GM18498 (cell line): ENCODE measurements at regions not wholly inside any gene's neighbourhood (a gene's known extent, or its start where the extent isn't known, plus 50 kb on each side); places are given as distances from the start of the nearest gene placed in this dataset.
"Not testable (repeated sequence)": the region's sequence is repeated elsewhere in the genome, so short reads cannot be mapped to it uniquely, and the experiment has no call there.

Experiments
- ATAC-seq: cut with Tn5 transposase; IDR thresholded peaks from one replicate; pipeline ENCODE4 v1.9.1; 2021; ENCODE audit warnings: mild to moderate bottlenecking, moderate library complexity; ENCODE audit not compliant: unreplicated experiment

- ATAC-seq, result no peak
These were observed 687.1 kb upstream of the NEGR1 start for GRCh38 chr1:72969461-72969860.

DNA sequence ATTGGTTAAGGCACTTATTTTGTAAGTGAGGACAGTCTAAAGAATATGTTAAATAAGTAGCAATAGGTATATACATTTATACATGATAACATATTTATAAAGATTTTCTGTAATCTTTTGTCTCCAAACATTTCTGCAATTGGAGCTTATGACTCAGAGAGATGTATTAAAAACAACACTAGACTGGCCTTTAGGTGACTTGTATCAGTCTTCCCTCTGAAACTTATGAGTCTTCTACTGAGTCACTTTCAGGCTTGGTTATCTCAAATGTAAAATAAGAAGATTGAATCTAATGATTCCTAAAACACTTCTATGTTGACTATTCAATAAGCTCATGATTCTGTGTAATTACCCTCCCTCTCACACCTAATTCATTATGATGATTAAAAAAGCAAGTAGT is 672.6 kb upstream of the NEGR1 start:
- ATAC-seq, result no peak

GRCh38 chr1:72950900-72951299 is 668.6 kb upstream of the NEGR1 start:
- not testable (repeated sequence) for ATAC-seq

DNA sequence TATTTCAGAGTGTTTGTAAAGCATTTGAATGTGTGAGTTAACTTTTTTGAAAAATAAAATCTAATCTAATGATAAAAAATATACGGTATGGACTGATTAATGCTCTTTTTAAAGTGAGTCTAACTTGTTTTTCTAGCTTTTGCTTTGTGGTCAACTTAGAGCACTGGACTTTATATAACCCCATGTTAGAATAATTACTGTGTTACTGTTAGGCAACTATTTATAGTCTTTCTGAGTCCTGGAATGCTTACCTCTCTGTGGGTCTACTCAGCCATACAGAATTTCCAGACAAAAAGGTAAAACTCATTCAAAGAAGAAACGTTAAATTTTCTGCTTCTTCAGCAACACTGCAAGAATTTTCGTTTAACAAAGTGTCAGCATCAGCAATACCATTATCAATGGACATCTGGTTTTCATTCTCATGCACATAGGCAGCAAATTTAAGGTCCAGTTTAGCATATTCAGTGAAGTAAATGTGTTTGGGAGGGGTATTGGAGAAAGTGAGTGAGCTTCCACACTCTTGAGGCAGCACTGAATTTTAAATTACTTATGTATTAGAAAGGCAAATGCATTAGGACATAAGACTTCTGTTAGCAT is 664.7 kb upstream of the NEGR1 start:
- no peak for ATAC-seq

DNA sequence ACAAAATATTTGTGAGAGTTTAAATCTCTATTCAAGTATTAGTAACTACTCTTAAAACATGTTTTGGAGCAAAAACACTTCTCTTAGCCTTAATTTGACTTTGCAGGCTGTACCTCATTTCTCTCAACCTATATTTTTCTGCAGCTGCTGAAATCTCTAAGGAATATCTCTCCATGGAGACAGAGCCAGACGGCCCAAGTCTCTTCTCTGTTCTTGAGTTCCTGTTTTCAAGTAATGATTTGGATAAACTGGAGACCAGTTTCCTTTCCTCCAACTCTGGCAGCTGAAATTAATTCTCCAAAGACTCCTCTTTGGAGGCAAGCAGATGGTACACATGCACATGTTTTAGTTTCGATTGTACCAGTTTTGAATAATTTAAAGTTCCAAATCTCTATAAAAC is 659.7 kb upstream of the NEGR1 start:
- no peak for ATAC-seq

GRCh38 chr1:72938408-72938807 is 656.1 kb upstream of the NEGR1 start:
- ATAC-seq, result no peak

DNA sequence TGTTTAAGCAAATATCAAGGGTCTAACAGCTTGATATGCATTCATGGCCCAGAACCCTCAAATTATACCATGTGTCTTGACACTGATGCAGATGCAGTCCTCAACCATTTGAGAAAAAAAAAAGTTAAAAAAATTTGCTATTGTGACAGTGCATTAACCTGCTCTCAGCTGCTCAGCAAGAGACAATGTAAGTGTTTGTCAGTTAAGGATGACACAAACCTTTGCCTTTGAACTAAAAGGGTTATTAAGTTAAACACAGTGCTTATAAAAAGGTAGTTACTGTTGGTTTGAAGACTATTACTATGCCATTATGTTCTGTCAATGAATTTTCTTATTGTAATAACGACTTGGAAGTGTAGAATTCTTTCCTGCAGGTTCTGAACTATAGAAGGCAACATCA is 655.6 kb upstream of the NEGR1 start:
- no peak for ATAC-seq

- no peak for ATAC-seq
These were observed 654.6 kb upstream of the NEGR1 start for GRCh38 chr1:72936942-72937341.

DNA sequence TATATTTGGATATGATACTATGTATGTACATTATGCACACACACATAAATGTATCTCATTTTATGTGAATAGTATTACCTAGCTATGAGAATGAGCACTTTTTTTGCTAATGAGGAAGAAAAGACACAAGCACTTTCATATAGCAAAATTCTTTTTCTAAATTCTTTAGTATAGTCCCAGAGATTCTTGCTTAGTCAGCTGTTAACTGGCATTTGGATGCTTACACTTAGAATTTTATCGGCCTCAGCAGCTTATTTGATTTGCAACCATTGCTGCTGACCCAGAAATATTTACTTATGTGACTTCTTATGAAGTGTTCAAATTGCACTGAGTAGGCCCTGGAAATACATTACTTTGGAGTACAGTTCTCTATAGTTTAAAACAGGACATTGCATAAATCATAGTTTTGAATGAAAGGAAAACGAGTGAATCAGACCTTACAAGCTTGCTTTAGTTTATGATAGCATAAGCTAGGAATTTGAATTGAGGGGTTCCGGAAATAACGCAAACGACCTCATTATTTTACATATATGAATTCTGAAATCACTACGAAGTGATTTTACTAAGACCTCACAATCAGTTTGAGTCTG is 653.9 kb upstream of the NEGR1 start:
- no peak for ATAC-seq

GRCh38 chr1:72932025-72932424 is 649.7 kb upstream of the NEGR1 start:
- no peak for ATAC-seq

DNA sequence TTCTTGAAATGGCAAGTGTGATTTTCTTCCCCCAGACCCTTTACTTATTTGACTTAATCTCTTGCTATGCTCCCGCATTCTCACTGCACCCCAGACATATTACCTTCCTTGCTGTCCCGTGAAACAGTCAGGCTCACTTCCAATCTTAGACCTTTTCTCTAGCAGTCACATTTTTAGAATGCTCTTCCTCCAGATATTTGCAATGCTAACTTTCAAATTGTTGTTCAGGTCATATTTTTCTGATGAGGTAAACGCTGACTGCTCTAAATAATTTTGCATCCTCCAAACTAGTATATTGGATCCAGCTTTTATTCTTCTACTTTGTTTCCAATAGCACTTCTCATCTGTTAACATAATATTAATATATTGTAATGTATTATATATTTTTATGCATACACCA is 648.2 kb upstream of the NEGR1 start:
- ATAC-seq, result no peak

DNA sequence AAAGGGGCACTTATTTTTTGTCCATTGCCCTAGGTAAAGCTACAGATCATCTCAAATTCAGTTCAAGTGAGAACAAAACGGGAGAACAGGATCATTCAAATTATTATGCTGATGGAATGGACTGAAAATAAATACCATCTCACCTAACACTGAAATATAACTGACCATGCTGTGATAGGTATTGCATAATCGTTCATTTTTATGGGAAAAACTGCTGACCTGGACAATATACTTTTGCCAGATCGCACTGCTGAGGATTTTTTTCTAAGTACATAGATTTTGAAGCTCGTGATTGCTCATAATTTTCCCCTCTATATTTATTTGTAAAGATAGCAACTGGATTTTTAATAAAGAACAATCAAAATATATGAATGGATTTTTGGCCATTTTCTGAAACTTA is 636.6 kb upstream of the NEGR1 start:
- ATAC-seq, result no peak

DNA sequence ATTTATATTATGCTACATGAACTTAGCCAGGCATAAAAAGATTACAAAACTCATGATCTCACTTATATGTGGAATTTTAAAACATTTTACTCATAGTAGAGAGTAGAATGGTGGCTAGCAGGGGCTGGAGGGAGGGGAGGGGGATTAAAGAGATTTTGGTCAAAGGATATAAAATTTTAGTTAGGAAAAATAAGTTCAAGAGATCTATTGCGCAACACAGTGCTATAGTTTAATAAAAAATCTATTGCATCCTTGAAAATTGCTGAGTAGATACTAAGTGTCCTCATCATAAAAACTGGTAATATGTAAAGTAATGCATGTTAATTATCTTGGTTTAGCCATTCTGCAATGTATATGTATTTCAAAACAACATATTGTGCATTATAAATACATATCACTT is 635.6 kb upstream of the NEGR1 start:
- no peak for ATAC-seq

DNA sequence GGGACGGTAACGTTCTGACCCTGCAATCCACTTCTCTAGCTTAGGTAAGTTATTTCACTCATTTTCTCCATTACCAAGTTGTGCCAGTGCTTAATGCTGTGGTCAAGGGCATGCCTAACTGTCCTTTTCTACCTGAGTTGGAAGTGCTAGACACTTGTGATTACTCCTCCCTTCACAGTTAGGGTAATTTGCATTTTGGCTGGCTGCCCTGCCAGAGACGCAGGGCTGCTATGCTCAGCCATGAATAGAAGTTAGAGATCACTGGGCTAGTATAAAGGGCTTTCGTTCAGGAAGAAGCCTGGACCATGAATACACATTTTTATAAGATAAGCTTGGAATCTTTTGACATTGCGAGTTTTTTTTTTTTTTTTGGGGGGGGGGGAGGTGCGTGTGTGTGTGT is 633.2 kb upstream of the NEGR1 start:
- ATAC-seq, result no peak

DNA sequence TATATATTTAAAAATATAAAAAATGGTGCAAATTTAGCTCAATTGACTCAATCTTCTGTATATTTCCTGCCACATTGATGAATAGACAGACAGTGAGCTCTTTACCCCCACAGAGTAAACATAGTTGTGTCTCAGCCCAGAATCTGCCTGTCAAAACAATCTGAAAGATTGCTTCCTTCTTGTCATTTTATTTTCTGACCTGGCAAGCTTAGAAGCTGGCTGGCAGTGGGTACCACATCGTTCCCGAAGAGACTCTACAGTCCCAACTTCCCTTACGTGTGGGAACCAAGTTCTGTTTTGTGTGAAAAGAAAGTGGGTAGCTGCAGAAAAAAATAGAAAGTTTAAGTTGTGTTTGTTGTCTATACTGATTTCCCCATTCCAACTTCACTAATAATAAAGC is 629.3 kb upstream of the NEGR1 start:
- no peak for ATAC-seq

DNA sequence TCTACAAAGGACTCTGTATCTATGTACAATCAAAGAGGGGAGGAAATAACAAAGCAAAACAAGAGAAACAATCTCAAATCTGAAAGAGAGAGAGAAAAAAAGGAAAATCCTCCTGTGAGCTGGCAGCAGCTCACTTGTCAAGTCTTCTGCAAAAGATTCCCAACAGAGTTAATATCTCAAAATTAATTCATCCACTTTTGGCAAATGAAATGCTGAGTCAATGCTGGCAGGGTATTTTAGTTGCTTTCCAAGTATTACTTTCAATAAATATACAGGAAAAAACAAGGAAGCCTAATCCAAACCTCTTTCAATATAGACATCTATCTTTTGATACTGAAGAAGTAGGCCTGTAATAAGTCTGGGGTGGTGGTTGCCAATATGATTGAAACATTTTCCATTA is 613.9 kb upstream of the NEGR1 start:
- ATAC-seq, result no peak

GRCh38 chr1:72892461-72892860 is 610.1 kb upstream of the NEGR1 start:
- ATAC-seq, result no peak

GRCh38 chr1:72891976-72892375 is 609.6 kb upstream of the NEGR1 start:
- ATAC-seq, result no peak

- ATAC-seq, result no peak
These were observed 603.5 kb upstream of the NEGR1 start for GRCh38 chr1:72885841-72886240.

DNA sequence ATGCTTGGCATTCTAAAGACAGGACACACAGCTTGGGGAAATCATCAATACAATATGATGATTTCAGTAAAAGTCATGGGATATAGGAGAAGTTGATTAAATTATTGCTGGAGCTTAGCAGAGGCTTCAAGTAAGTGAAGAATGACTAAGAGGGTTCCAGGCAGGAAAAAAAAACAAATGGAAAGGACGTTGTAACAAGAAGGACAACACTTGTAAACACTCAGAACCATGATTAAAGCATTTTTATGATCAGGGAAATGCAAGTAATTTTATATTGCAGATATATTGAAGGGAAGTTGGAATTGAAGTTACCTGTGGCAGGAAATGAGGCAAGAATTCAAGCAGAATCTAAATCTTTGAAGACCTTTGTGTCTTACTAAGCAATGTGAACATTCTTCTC is 602.7 kb upstream of the NEGR1 start:
- no peak for ATAC-seq

GRCh38 chr1:72869873-72870272 is 587.5 kb upstream of the NEGR1 start:
- ATAC-seq, result no peak

GRCh38 chr1:72869441-72869840 is 587.1 kb upstream of the NEGR1 start:
- no peak for ATAC-seq

- no peak for ATAC-seq
These were observed 569.3 kb upstream of the NEGR1 start for GRCh38 chr1:72851597-72851996.
